ELR (cell line): ENCODE measurements at regions not wholly inside any gene's neighbourhood (a gene's known extent, or its start where the extent isn't known, plus 50 kb on each side); places are given as distances from the start of the nearest gene placed in this dataset.
A peak's percentile ranks its signal among the peaks of the same experiment; 100 is the strongest.
"Not testable (repeated sequence)": the region's sequence is repeated elsewhere in the genome, so short reads cannot be mapped to it uniquely, and the experiment has no call there.

Experiments
- DNase-seq: peaks from one replicate; pipeline ENCODE4 v3.0.0-alpha.2; 2015; ENCODE audit warnings: low read depth

- peak; percentile 3 for DNase-seq
Observed at GRCh38 chr7:45407730-45408408, 166.3 kb upstream of the ADCY1 start.

DNA sequence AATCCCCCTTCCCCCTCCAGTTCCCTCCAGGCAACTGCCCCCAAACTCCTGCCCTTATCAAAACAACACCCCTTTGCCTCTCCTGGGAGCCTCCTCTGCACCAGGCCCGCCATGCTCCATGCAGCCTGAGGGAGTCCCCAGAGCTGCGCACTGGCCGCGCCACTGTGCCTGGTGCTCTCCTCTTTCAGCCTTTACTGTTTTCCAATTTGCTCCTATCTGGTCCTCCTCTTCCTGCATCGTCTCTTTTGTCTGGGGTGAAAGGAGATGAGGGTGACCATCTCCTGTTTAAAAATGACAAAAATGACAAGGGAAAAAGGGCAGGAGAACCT is 165.8 kb upstream of the ADCY1 start:
- no peak for DNase-seq

DNA sequence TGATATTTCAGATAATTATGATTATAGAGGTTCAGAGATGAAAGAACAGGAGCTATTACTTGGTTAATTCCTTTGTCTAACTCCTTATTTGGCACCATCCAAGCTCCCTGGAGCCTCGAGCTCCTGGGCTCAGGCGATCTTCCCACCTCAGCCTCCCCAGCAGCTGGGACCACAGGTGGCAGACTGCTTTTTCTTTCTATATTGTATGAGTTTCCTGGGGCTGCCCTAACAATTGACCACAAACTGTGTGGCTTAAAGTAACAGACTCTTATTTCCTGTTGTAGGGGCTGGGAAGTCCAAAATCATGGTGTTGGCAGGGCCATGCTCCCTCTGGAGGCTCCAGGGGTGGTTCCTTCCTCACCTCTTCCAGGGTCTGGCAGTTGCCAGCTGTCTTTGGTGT is 163.3 kb upstream of the ADCY1 start:
- no peak for DNase-seq

GRCh38 chr7:45413419-45413818 is 160.7 kb upstream of the ADCY1 start:
- no peak for DNase-seq

GRCh38 chr7:45414226-45414625 is 159.9 kb upstream of the ADCY1 start:
- no peak for DNase-seq

DNA sequence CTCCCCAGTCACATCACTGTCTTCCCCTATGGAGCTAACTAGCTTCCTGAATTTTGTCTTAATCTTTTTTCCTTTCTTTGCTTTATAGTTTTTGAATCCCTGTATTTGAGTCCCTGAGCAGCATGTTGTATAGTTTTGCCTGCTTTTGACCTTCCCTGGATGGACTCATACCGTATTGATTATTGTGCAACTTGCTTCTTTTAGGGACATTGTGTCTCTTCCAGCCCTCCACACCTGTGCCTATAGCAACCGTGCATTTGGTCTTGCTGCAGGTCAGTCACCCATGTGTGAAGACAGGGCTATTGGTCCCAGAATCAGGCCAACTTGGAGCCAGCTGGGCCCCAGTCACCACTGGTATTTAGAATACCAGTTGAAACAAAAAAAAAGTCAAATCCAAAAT is 158.9 kb upstream of the ADCY1 start:
- DNase-seq = no peak

DNA sequence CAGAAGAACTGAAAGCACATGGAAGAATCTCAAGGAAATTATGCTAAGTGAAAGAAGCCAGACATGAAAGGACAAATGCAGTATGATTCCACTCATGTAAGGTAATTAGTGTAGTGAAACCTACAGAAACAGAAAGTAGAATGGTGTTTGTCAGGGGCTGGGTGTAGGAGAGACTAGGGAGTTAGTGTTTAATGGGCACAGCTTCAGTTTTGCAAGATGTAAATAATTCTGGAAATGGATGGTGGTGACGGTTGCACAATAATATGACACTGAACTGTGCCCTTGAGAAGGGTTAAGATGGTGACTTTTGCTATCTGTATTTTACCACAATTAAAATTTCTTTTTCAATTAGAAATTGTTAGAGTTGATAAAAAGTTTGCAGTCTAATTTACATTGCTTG is 157.3 kb upstream of the ADCY1 start:
- no peak for DNase-seq

DNA sequence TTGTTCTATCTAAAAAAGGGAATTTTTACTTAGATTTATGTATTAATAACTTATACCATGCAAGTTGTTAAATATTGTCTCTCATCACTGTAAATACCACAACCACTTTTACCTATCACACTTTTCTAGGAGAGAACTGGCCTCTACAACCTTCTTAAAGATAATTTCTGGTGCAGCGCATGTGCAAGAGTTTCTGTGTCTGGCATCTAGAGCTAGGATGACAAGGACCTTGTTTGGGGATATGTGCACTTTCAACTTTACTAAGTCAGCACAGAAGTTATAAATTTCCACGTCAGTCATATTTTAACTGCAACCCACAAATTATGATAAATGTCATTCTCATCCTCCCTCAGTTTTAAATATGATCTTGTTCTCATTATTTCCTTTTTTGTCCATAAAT is 156.9 kb upstream of the ADCY1 start:
- DNase-seq = no peak

DNA sequence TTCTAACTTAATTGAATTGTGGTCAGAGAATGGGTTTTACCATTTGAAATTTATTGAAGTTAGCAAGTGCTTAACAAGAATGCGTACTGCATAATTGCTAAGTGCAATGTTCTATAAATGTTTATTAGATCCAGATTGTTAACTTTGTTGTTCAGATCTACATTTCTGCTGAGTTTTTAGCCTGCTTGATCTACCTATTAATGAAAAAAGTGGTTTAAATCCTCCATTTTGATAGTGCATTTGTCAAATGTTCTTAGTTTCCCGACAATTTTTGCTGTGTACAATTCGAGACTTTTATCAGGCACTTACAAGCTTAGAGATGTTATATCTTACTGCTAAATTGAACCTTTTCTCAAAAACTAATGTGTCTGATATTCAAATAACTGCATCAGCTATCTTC is 156.4 kb upstream of the ADCY1 start:
- DNase-seq = no peak

- no peak for DNase-seq
Observed at GRCh38 chr7:45420843-45421495, 153.2 kb upstream of the ADCY1 start.

GRCh38 chr7:45421806-45422205 is 152.4 kb upstream of the ADCY1 start:
- no peak for DNase-seq

- no peak for DNase-seq
Observed at GRCh38 chr7:45430397-45430796, 143.8 kb upstream of the ADCY1 start.

DNA sequence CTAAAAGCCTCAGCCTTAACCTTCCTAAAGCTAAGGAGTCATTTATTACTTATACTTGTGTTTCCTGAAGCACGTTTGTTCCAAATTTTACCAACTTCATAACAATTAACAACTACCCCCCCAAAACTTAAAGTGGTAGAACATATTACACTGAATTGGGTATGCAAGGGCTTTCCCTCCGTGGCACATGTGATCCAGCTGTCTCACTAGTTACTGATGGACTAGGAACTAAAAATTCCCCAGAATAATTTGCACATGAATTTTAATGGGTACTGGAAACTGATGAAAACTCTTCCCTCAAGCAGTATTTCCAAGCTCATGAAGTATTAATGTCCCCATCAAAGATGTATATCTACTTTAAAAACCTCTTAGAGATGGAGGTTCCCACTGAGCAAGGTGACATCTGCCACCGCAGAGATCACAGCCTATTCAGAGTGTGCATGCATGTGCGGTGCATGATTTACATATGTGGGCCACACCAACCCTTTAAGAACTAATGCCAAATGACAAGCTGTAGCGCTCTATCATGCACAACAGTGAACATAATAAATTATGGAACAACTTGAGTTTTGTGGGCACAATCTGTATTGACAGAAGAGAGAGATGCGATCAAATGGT is 139.9 kb upstream of the ADCY1 start:
- DNase-seq = no peak

- DNase-seq = peak; percentile 1
Observed at GRCh38 chr7:45435131-45435530, 139.0 kb upstream of the ADCY1 start.

- peak; percentile 96 for DNase-seq
Observed at GRCh38 chr7:45435846-45436245, 138.3 kb upstream of the ADCY1 start.

GRCh38 chr7:45440776-45441175 is 133.4 kb upstream of the ADCY1 start:
- not testable (repeated sequence) for DNase-seq

GRCh38 chr7:45443263-45443662 is 130.9 kb upstream of the ADCY1 start:
- DNase-seq = no peak

GRCh38 chr7:45446195-45446944 is 127.8 kb upstream of the ADCY1 start:
- DNase-seq = peak; percentile 58

- DNase-seq = no peak
Observed at GRCh38 chr7:45447296-45447695, 126.9 kb upstream of the ADCY1 start.

GRCh38 chr7:45450571-45451204 is 123.5 kb upstream of the ADCY1 start:
- no peak for DNase-seq

- DNase-seq = peak; percentile 46
Observed at GRCh38 chr7:45451342-45452035, 122.7 kb upstream of the ADCY1 start.

DNA sequence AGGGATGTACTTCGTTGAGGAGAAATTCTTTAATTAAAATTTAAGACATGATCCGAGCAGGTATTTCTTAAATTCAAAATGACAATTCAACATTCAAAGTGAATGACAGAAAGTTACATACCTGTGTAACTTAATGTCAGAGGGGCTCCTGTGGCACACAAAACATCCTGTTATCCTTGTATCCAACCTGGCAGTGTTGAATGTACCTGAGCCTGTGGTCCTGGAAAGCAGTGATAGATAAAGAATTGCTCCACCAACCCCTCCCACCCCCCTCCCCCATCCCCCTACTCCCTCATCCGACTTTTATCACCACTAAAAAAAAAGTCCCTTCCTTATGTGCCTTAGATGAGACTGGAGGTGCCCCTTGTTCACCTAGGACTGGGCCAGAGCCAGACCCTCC is 119.4 kb upstream of the ADCY1 start:
- DNase-seq = no peak
